ENCODE measurements at regions not wholly inside any gene's neighbourhood (a gene's known extent, or its start where the extent isn't known, plus 50 kb on each side); places are given as distances from the start of the nearest gene placed in this dataset.

- TF ChIP-seq CTCF (IDR thresholded peaks at IDR 0.05) (no peak), POLR2A (IDR thresholded peaks at IDR 0.05) (no peak)
These were observed 116.8 kb upstream of the MEIS1 start for GRCh38 chr2:66318009-66318561.
